HCT116 (cell line): ENCODE measurements at regions not wholly inside any gene's neighbourhood (a gene's known extent, or its start where the extent isn't known, plus 50 kb on each side); places are given as distances from the start of the nearest gene placed in this dataset.

Experiments used
- YY1 ChIP-seq: IDR thresholded peaks from 2 replicates; pipeline ENCODE4 v1.6.1; 2011; ENCODE audit warnings: low read length, low read depth, moderate library complexity, mild to moderate bottlenecking; ENCODE audit not compliant: insufficient replicate concordance; ENCODE audit errors: extremely low read depth
- TF ChIP-seq, protein P1 (sequence below), 3 experiments: fragments of 200-600 bp in 1 of 3; sonication (generic) in 1 of 3; IDR thresholded peaks in 2 of 3; conservative IDR thresholded peaks in 1 of 3; 2 replicates each; pipeline ENCODE4 v1.5.1; 2012 to 2017; ENCODE audit warnings: low read depth in 2 of 3, low read length in 2 of 3, antibody characterized with exemption in 1 of 3, borderline replicate concordance in 1 of 3, control low read depth in 1 of 3, mild to moderate bottlenecking in 1 of 3, mixed read lengths in 1 of 3, mixed run types in 1 of 3, moderate library complexity in 1 of 3; ENCODE audit not compliant: insufficient read depth in 1 of 3

GRCh38 chr7:113299748-113300147 lies 181.4 kb upstream of the SMIM30 start:
- no peak for TF ChIP-seq YY1
- TF ChIP-seq, protein P1, sequence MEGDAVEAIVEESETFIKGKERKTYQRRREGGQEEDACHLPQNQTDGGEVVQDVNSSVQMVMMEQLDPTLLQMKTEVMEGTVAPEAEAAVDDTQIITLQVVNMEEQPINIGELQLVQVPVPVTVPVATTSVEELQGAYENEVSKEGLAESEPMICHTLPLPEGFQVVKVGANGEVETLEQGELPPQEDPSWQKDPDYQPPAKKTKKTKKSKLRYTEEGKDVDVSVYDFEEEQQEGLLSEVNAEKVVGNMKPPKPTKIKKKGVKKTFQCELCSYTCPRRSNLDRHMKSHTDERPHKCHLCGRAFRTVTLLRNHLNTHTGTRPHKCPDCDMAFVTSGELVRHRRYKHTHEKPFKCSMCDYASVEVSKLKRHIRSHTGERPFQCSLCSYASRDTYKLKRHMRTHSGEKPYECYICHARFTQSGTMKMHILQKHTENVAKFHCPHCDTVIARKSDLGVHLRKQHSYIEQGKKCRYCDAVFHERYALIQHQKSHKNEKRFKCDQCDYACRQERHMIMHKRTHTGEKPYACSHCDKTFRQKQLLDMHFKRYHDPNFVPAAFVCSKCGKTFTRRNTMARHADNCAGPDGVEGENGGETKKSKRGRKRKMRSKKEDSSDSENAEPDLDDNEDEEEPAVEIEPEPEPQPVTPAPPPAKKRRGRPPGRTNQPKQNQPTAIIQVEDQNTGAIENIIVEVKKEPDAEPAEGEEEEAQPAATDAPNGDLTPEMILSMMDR (IDR thresholded peaks at IDR 0.05 in 2 of 3, conservative IDR thresholded peaks at IDR 0.05 in 1 of 3; ENCODE audit: borderline replicate concordance in 1 of 3, insufficient read depth in 1 of 3, low read depth in 2 of 3, low read length in 2 of 3): no peak
